WTC11 (cell line): ENCODE measurements at regions not wholly inside any gene's neighbourhood (a gene's known extent, or its start where the extent isn't known, plus 50 kb on each side); places are given as distances from the start of the nearest gene placed in this dataset.

ENCODE experiments used
- ATAC-seq: fragments of 200-7000 bp; cut with Tn5 transposase; 2 replicates; pipeline ENCODE4 v1.10.0; 2021; ENCODE audit warnings: mild to moderate bottlenecking, moderate library complexity
- CTCF ChIA-PET: fragments of 300-600 bp; sonication (Branson Sonifier 250); formaldehyde crosslinking; loops from one replicate; lab custom pipeline; 2021; ENCODE audit warnings: antibody characterized with exemption; lab: Charles Lee
- POLR2A ChIA-PET: fragments of 350-600 bp; sonication (Branson Sonifier 250); formaldehyde crosslinking; loops from one replicate; lab custom pipeline; 2021; ENCODE audit warnings: antibody characterized with exemption; lab: Charles Lee
- DNase-seq: peaks from one replicate; pipeline ENCODE4 v3.0.0; 2021; ENCODE audit warnings: low spot score
- H3K27ac Mint-ChIP-seq: 2 replicates; pipeline ENCODE4 v1.8.0; 2021; ENCODE audit warnings: mixed read lengths
- H3K27me3 Mint-ChIP-seq: 2 replicates; pipeline ENCODE4 v1.8.0; 2021; ENCODE audit warnings: low read depth, mild to moderate bottlenecking, moderate library complexity, mixed read lengths
- H3K36me3 Mint-ChIP-seq: 2 replicates; pipeline ENCODE4 v1.8.0; 2021; ENCODE audit warnings: mixed read lengths
- H3K4me1 Mint-ChIP-seq: 2 replicates; pipeline ENCODE4 v1.8.0; 2022; ENCODE audit warnings: mixed read lengths
- H3K4me3 Mint-ChIP-seq: 2 replicates; pipeline ENCODE4 v1.8.0; 2021; ENCODE audit warnings: mild to moderate bottlenecking, moderate library complexity, mixed read lengths
- H3K9me3 Mint-ChIP-seq: 2 replicates; pipeline ENCODE4 v1.8.0; 2021; ENCODE audit warnings: mixed read lengths
- E2F4 ChIP-seq: sonication (generic); formaldehyde crosslinking; IDR thresholded peaks from 2 replicates; pipeline ENCODE4 v1.8.1; 2022; ENCODE audit warnings: low read depth, mild to moderate bottlenecking, moderate library complexity, missing genetic modification reagents, borderline replicate concordance
- ELF4 ChIP-seq: sonication (generic); formaldehyde crosslinking; IDR thresholded peaks from 2 replicates; pipeline ENCODE4 v1.8.1; 2022; ENCODE audit warnings: low read depth, mild to moderate bottlenecking, moderate library complexity, missing genetic modification reagents
- FOXP4 ChIP-seq: sonication (generic); formaldehyde crosslinking; IDR thresholded peaks from 2 replicates; pipeline ENCODE4 v1.8.0; 2022; ENCODE audit warnings: mild to moderate bottlenecking, missing genetic modification reagents
- GTF2I ChIP-seq: fragments of 250-450 bp; sonication (Bioruptor Pico); conservative IDR thresholded peaks from 2 replicates; pipeline ENCODE4 v1.4.0; 2021; ENCODE audit warnings: mild to moderate bottlenecking
- JAZF1 ChIP-seq: fragments of 250-450 bp; sonication (Bioruptor Pico); IDR thresholded peaks from 2 replicates; pipeline ENCODE4 v1.9.0; 2021; ENCODE audit warnings: moderate library complexity, mild to moderate bottlenecking, inconsistent platforms
- MXD4 ChIP-seq: fragments of 250-450 bp; sonication (Bioruptor Pico); IDR thresholded peaks from 2 replicates; pipeline ENCODE4 v1.8.0; 2021; ENCODE audit warnings: mild to moderate bottlenecking, moderate library complexity, borderline replicate concordance
- NR3C1 ChIP-seq: sonication (generic); formaldehyde crosslinking; conservative IDR thresholded peaks from 2 replicates; pipeline ENCODE4 v1.8.1; 2023; ENCODE audit warnings: low read depth, mild to moderate bottlenecking, missing genetic modification reagents
- OVOL2 ChIP-seq: fragments of 250-450 bp; sonication (Bioruptor Pico); IDR thresholded peaks from 2 replicates; pipeline ENCODE4 v1.9.0; 2021; ENCODE audit warnings: mild to moderate bottlenecking, borderline replicate concordance
- SOX15 ChIP-seq: fragments of 250-450 bp; sonication (Bioruptor Pico); IDR thresholded peaks from 2 replicates; pipeline ENCODE4 v1.9.0; 2021; ENCODE audit warnings: mild to moderate bottlenecking
- ZMAT4 ChIP-seq: fragments of 250-450 bp; sonication (Bioruptor Pico); IDR thresholded peaks from 2 replicates; pipeline ENCODE4 v1.9.0; 2021; ENCODE audit warnings: mild to moderate bottlenecking
- ZNF263 ChIP-seq: sonication (generic); formaldehyde crosslinking; IDR thresholded peaks from 2 replicates; pipeline ENCODE4 v1.8.1; 2022; ENCODE audit warnings: low read depth, mild to moderate bottlenecking, moderate library complexity, missing genetic modification reagents
- TF ChIP-seq, protein P1 (sequence below): sonication (generic); formaldehyde crosslinking; IDR thresholded peaks from 2 replicates; pipeline ENCODE4 v1.8.0; 2023; ENCODE audit warnings: missing genetic modification reagents, mild to moderate bottlenecking, borderline replicate concordance
- TF ChIP-seq, protein P2 (sequence below): sonication (generic); formaldehyde crosslinking; IDR thresholded peaks from 2 replicates; pipeline ENCODE4 v1.8.1; 2022; ENCODE audit warnings: mild to moderate bottlenecking, missing genetic modification reagents, moderate library complexity, borderline replicate concordance
- TF ChIP-seq, protein P3 (sequence below): fragments of 250-450 bp; sonication (Bioruptor Pico); IDR thresholded peaks from 2 replicates; pipeline ENCODE4 v1.9.0; 2021; ENCODE audit warnings: moderate library complexity, mild to moderate bottlenecking, inconsistent platforms, borderline replicate concordance
- TF ChIP-seq, protein P4 (sequence below): sonication (generic); formaldehyde crosslinking; IDR thresholded peaks from 2 replicates; pipeline ENCODE4 v1.8.1; 2023; ENCODE audit warnings: mild to moderate bottlenecking, missing genetic modification reagents, moderate library complexity

- Mint-ChIP-seq H3K36me3 (no peaks in the 10 kb centered on the region), H3K27me3 (no peaks in the 10 kb centered on the region; the same call in 1 of the 2 replicates), H3K9me3 (peaks cover 5% of the 10 kb centered on the region), H3K27ac (no peak overlapping the region), H3K4me1 (no peaks in the 10 kb centered on the region), H3K4me3 (no peak overlapping the region)
- ATAC-seq (no peak), DNase-seq (no peak)
- POLR2A ChIA-PET = interaction anchor here (0.7 kb wide), 1 partner anchor 9 kb away, joined by 3 read pairs; no protein-coding TSS in a partner anchor
- CTCF ChIA-PET = no interaction called here
- no peak for TF ChIP-seq ZMAT4 (CRISPR knock-in tag)
- TF ChIP-seq, protein P1, sequence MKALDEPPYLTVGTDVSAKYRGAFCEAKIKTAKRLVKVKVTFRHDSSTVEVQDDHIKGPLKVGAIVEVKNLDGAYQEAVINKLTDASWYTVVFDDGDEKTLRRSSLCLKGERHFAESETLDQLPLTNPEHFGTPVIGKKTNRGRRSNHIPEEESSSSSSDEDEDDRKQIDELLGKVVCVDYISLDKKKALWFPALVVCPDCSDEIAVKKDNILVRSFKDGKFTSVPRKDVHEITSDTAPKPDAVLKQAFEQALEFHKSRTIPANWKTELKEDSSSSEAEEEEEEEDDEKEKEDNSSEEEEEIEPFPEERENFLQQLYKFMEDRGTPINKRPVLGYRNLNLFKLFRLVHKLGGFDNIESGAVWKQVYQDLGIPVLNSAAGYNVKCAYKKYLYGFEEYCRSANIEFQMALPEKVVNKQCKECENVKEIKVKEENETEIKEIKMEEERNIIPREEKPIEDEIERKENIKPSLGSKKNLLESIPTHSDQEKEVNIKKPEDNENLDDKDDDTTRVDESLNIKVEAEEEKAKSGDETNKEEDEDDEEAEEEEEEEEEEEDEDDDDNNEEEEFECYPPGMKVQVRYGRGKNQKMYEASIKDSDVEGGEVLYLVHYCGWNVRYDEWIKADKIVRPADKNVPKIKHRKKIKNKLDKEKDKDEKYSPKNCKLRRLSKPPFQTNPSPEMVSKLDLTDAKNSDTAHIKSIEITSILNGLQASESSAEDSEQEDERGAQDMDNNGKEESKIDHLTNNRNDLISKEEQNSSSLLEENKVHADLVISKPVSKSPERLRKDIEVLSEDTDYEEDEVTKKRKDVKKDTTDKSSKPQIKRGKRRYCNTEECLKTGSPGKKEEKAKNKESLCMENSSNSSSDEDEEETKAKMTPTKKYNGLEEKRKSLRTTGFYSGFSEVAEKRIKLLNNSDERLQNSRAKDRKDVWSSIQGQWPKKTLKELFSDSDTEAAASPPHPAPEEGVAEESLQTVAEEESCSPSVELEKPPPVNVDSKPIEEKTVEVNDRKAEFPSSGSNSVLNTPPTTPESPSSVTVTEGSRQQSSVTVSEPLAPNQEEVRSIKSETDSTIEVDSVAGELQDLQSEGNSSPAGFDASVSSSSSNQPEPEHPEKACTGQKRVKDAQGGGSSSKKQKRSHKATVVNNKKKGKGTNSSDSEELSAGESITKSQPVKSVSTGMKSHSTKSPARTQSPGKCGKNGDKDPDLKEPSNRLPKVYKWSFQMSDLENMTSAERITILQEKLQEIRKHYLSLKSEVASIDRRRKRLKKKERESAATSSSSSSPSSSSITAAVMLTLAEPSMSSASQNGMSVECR = no peak
- TF ChIP-seq NR3C1 (CRISPR knock-in tag) = no peak
- TF ChIP-seq, protein P2, sequence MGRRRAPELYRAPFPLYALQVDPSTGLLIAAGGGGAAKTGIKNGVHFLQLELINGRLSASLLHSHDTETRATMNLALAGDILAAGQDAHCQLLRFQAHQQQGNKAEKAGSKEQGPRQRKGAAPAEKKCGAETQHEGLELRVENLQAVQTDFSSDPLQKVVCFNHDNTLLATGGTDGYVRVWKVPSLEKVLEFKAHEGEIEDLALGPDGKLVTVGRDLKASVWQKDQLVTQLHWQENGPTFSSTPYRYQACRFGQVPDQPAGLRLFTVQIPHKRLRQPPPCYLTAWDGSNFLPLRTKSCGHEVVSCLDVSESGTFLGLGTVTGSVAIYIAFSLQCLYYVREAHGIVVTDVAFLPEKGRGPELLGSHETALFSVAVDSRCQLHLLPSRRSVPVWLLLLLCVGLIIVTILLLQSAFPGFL (CRISPR knock-in tag) = no peak
- TF ChIP-seq GTF2I (CRISPR knock-in tag) = no peak
- no peak for TF ChIP-seq SOX15
- no peak for TF ChIP-seq ELF4 (CRISPR knock-in tag)
- TF ChIP-seq, protein P3, sequence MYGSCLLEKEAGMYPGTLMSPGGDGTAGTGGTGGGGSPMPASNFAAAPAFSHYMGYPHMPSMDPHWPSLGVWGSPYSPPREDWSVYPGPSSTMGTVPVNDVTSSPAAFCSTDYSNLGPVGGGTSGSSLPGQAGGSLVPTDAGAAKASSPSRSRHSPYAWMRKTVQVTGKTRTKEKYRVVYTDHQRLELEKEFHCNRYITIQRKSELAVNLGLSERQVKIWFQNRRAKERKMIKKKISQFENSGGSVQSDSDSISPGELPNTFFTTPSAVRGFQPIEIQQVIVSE (CRISPR knock-in tag) = no peak
- no peak for TF ChIP-seq MXD4
- TF ChIP-seq E2F4 (CRISPR knock-in tag) = no peak
- no peak for TF ChIP-seq FOXP4 (CRISPR knock-in tag)
- no peak for TF ChIP-seq OVOL2
- no peak for TF ChIP-seq ZNF263 (CRISPR knock-in tag)
- TF ChIP-seq, protein P4, sequence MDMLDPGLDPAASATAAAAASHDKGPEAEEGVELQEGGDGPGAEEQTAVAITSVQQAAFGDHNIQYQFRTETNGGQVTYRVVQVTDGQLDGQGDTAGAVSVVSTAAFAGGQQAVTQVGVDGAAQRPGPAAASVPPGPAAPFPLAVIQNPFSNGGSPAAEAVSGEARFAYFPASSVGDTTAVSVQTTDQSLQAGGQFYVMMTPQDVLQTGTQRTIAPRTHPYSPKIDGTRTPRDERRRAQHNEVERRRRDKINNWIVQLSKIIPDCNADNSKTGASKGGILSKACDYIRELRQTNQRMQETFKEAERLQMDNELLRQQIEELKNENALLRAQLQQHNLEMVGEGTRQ = no peak
- no peak for TF ChIP-seq JAZF1 (CRISPR knock-in tag)
Observed at GRCh38 chr17:69954241-69954925, 120.6 kb upstream of the KCNJ16 start.
